PC-9 (cell line): ENCODE measurements at regions not wholly inside any gene's neighbourhood (a gene's known extent, or its start where the extent isn't known, plus 50 kb on each side); places are given as distances from the start of the nearest gene placed in this dataset.
A peak's percentile ranks its signal among the peaks of the same experiment; 100 is the strongest.

Source experiments
- BruUV-seq: library from RNA; stranded (reverse); fragments of 400-500 nt; replicated peaks from 2 replicates; lab custom pipeline; 2021; lab: Mats Ljungman, UMichigan
- CTCF ChIA-PET: fragments of 300-600 bp; sonication (Branson Sonifier 250); formaldehyde crosslinking; loops from one replicate; lab custom pipeline; 2022; ENCODE audit warnings: antibody characterized with exemption; lab: Charles Lee
- POLR2A ChIA-PET: fragments of 300-600 bp; sonication (Branson Sonifier 250); formaldehyde crosslinking; loops from one replicate; lab custom pipeline; 2022; ENCODE audit warnings: antibody characterized with exemption; ENCODE audit not compliant: unreplicated experiment; lab: Charles Lee
- DNase-seq, 2 experiments: peaks; one replicate each; pipeline versions ENCODE4 v3.0.0 to v3.0.0-alpha.2; 2015 to 2022; ENCODE audit warnings: mixed read lengths in 1 of 2
- H2AFZ ChIP-seq: fragments of 200-600 bp; sonication (generic); 2 replicates; pipeline ENCODE4 v1.8.1; 2017; ENCODE audit warnings: antibody characterized with exemption
- H3F3A ChIP-seq: fragments of 200-600 bp; sonication (generic); 2 replicates; pipeline ENCODE4 v1.8.1; 2017; ENCODE audit warnings: antibody characterized with exemption, mild to moderate bottlenecking, low read depth; ENCODE audit not compliant: insufficient read depth
- H3K27ac ChIP-seq: fragments of 200-600 bp; sonication (generic); 2 replicates; pipeline ENCODE4 v1.6.1; 2016; ENCODE audit warnings: mixed run types
- H3K27me3 ChIP-seq: fragments of 200-600 bp; sonication (generic); 2 replicates; pipeline ENCODE4 v1.6.1; 2016; ENCODE audit warnings: low read depth, mixed run types; ENCODE audit not compliant: insufficient read depth
- H3K36me3 ChIP-seq: fragments of 200-600 bp; sonication (generic); 2 replicates; pipeline ENCODE4 v1.6.1; 2016; ENCODE audit warnings: low read depth, mixed run types
- H3K4me1 ChIP-seq: fragments of 200-600 bp; sonication (generic); replicated peaks from 2 replicates; pipeline ENCODE4 v1.6.1; 2016; ENCODE audit warnings: mixed run types; ENCODE audit not compliant: insufficient read depth
- H3K4me2 ChIP-seq: fragments of 200-600 bp; sonication (generic); 2 replicates; pipeline ENCODE4 v1.6.1; 2017; ENCODE audit warnings: mixed run types
- H3K4me3 ChIP-seq: fragments of 200-600 bp; sonication (generic); 2 replicates; pipeline ENCODE4 v1.6.1; 2016; ENCODE audit warnings: mixed run types
- H3K79me2 ChIP-seq: fragments of 200-600 bp; sonication (generic); 2 replicates; pipeline ENCODE4 v1.6.1; 2017; ENCODE audit warnings: low read depth, mixed run types
- H3K9me2 ChIP-seq: fragments of 200-600 bp; sonication (generic); 2 replicates; pipeline ENCODE4 v1.8.1; 2017; ENCODE audit warnings: mild to moderate bottlenecking; ENCODE audit not compliant: insufficient read depth
- H3K9me3 ChIP-seq: fragments of 200-600 bp; sonication (generic); 2 replicates; pipeline ENCODE4 v1.8.1; 2016; ENCODE audit warnings: low read depth; ENCODE audit not compliant: insufficient read depth
- H4K20me1 ChIP-seq: fragments of 200-600 bp; sonication (generic); 2 replicates; pipeline ENCODE4 v1.8.1; 2017; ENCODE audit not compliant: insufficient read depth
- CTCF ChIP-seq: fragments of 200-600 bp; sonication (generic); conservative IDR thresholded peaks from 2 replicates; pipeline ENCODE4 v1.6.1; 2017; ENCODE audit warnings: mixed run types, antibody characterized with exemption, mild to moderate bottlenecking, moderate library complexity
- EZH2 ChIP-seq: fragments of 200-600 bp; sonication (generic); IDR thresholded peaks from 2 replicates; pipeline ENCODE4 v1.8.0; 2017; ENCODE audit warnings: antibody characterized with exemption, low read depth
- intact Hi-C: fragments of 100-400 bp; cut with micrococcal nuclease; formaldehyde crosslinking; loops from one replicate; pipeline ENCODE4 v1.10.0; 2022; ENCODE audit not compliant: unreplicated experiment

- no TSS peak for BruUV-seq
- peak in 1 of 2 experiments; percentile 55 for DNase-seq
- no peak for TF ChIP-seq CTCF
- TF ChIP-seq EZH2: no peak
- no peak overlapping the region for H2AFZ ChIP-seq
- H3K9me3 ChIP-seq: no peaks in the 10 kb centered on the region; the same call in 1 of the 2 replicates
- H4K20me1 ChIP-seq: no peaks in the 10 kb centered on the region
- no peak overlapping the region for H3K4me3 ChIP-seq
- POLR2A ChIA-PET: no interaction called here
- H3K27ac ChIP-seq: no peak overlapping the region
- H3K4me1 ChIP-seq: peaks cover 37% of the 10 kb centered on the region
- H3K9me2 ChIP-seq: no peaks in the 10 kb centered on the region
- no peaks in the 10 kb centered on the region for H3K79me2 ChIP-seq
- intact Hi-C loops: no loop called here
- CTCF ChIA-PET: no interaction called here
- H3F3A ChIP-seq: peaks cover 12% of the 10 kb centered on the region; the same call in 1 of the 2 replicates
- peak overlapping the region; percentile 79; the same call in 1 of the 2 replicates for H3K4me2 ChIP-seq
- H3K36me3 ChIP-seq: no peaks in the 10 kb centered on the region
- H3K27me3 ChIP-seq: no peaks in the 10 kb centered on the region
Observed at GRCh38 chr22:49503896-49504521, 323.7 kb downstream of the BRD1 start.

GRCh38 chr22:49503321-49503720, 324.4 kb downstream of the BRD1 start:
- TF ChIP-seq CTCF: no peak
- no peak for TF ChIP-seq EZH2
- H3K9me3 ChIP-seq: no peaks in the 10 kb centered on the region; the same call in 1 of the 2 replicates
- intact Hi-C loops: no loop called here
- peaks cover 12% of the 10 kb centered on the region; the same call in 1 of the 2 replicates for H3F3A ChIP-seq
- no peak for DNase-seq
- no peaks in the 10 kb centered on the region for H3K36me3 ChIP-seq
- H2AFZ ChIP-seq: no peak overlapping the region
- no peak overlapping the region for H3K4me3 ChIP-seq
- H4K20me1 ChIP-seq: no peaks in the 10 kb centered on the region
- peak overlapping the region; percentile 87; the same call in 1 of the 2 replicates for H3K27ac ChIP-seq
- H3K79me2 ChIP-seq: no peaks in the 10 kb centered on the region
- H3K4me1 ChIP-seq: peaks cover 37% of the 10 kb centered on the region
- POLR2A ChIA-PET: no interaction called here
- no peaks in the 10 kb centered on the region for H3K27me3 ChIP-seq
- no TSS peak for BruUV-seq
- CTCF ChIA-PET: no interaction called here
- H3K9me2 ChIP-seq: no peaks in the 10 kb centered on the region
- H3K4me2 ChIP-seq: peak overlapping the region; percentile 79

- ChIA-PET POLR2A (no interaction called here), CTCF (interaction anchor here (0.5 to 1.3 kb wide), 2 partner anchors 16 to 68 kb away, joined by 3 read pairs; no protein-coding TSS in a partner anchor)
- TSS peak; percentile 39 for BruUV-seq
- Histone ChIP-seq H3K79me2 (no peaks in the 10 kb centered on the region), H3K9me2 (no peaks in the 10 kb centered on the region), H3K4me3 (peak overlapping the region; percentile 42; the same call in 1 of the 2 replicates), H3K36me3 (no peaks in the 10 kb centered on the region), H3K9me3 (no peaks in the 10 kb centered on the region; the same call in 1 of the 2 replicates), H4K20me1 (no peaks in the 10 kb centered on the region), H3K4me1 (peaks cover 42% of the 10 kb centered on the region), H3K4me2 (peak overlapping the region; percentile 79), H3K27me3 (no peaks in the 10 kb centered on the region), H3F3A (peaks cover 16% of the 10 kb centered on the region; the same call in 1 of the 2 replicates), H2AFZ (peak overlapping the region; percentile 28; the same call in 1 of the 2 replicates), H3K27ac (peak overlapping the region; percentile 87)
- peak; percentile 62 to 86 for DNase-seq
- intact Hi-C loops: loop anchor here (1.0 kb wide), 1 partner anchor 14 kb away; no protein-coding TSS in a partner anchor
- no peak for TF ChIP-seq EZH2
- no peak for TF ChIP-seq CTCF
Observed at GRCh38 chr22:49502126-49502826, 325.4 kb downstream of the BRD1 start.
